ENCODE measurements at regions not wholly inside any gene's neighbourhood (a gene's known extent, or its start where the extent isn't known, plus 50 kb on each side); places are given as distances from the start of the nearest gene placed in this dataset.

- no peak for DNase-seq
- Mint-ChIP-seq H3K36me3 (no peaks in the 10 kb centered on the region), H3K27me3 (no peaks in the 10 kb centered on the region), H3K27ac (no peak overlapping the region), H3K4me3 (no peak overlapping the region), H3K4me1 (no peaks in the 10 kb centered on the region), H3K9me3 (peaks cover 1 to 11% (median 2%) of the 10 kb centered on the region in 5 donors)
- ChIA-PET CTCF (no interaction called here), POLR2A (no interaction called here)
- Histone ChIP-seq H3K27me3 (ENCODE audit: insufficient read depth, low read length, poor library complexity, severe bottlenecking) (no peaks in the 10 kb centered on the region), H3K4me1 (ENCODE audit: insufficient read depth, low read length) (no peaks in the 10 kb centered on the region), H3K27ac (ENCODE audit: low read depth, low read length) (no peak overlapping the region), H3K4me3 (ENCODE audit: low read length) (no peak overlapping the region), H3K36me3 (ENCODE audit: insufficient read depth, low read length) (no peaks in the 10 kb centered on the region), H3K9me3 (ENCODE audit: low read length) (no peaks in the 10 kb centered on the region)
Observed at GRCh38 chr17:71251276-71251675, 869.5 kb upstream of the SOX9 start.

GRCh38 chr17:71251951-71252350, 868.9 kb upstream of the SOX9 start:
- Mint-ChIP-seq H3K27ac (no peak overlapping the region), H3K27me3 (no peaks in the 10 kb centered on the region), H3K4me3 (no peak overlapping the region), H3K36me3 (no peaks in the 10 kb centered on the region), H3K9me3 (peaks cover 0 to 9% (median 3%) of the 10 kb centered on the region in 5 donors), H3K4me1 (no peaks in the 10 kb centered on the region)
- Histone ChIP-seq H3K27ac (ENCODE audit: low read depth, low read length) (no peak overlapping the region), H3K9me3 (ENCODE audit: low read length) (no peaks in the 10 kb centered on the region), H3K36me3 (ENCODE audit: insufficient read depth, low read length) (no peaks in the 10 kb centered on the region), H3K4me1 (ENCODE audit: insufficient read depth, low read length) (no peaks in the 10 kb centered on the region), H3K4me3 (ENCODE audit: low read length) (no peak overlapping the region), H3K27me3 (ENCODE audit: insufficient read depth, low read length, poor library complexity, severe bottlenecking) (no peaks in the 10 kb centered on the region)
- DNase-seq = no peak
- ChIA-PET CTCF (no interaction called here), POLR2A (no interaction called here)

DNA sequence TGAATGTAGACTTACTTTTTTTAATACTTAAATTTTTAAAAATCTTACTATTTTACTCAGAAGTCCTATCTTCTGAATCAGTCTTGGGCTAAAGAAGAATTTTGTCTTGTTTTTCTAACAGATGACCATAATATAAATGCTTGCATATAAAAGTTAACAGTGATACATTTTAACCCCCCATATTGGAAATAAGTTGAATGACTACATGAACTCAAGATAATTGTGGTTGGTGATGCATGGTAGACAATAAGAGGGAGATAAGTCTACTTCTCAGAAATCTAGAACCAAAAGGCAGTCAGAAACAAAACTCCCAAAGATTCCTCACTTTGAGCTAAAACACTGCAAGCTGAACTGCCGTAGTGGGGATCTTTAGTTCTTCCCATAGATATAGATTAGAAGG, 868.4 kb upstream of the SOX9 start:
- H3K4me3 Mint-ChIP-seq = no peak overlapping the region
- no peaks in the 10 kb centered on the region for H3K9me3 ChIP-seq (ENCODE audit: low read length)
- H3K36me3 Mint-ChIP-seq = no peaks in the 10 kb centered on the region
- H3K4me1 ChIP-seq (ENCODE audit: insufficient read depth, low read length) = no peaks in the 10 kb centered on the region
- ChIA-PET POLR2A (no interaction called here), CTCF (no interaction called here)
- H3K27ac ChIP-seq (ENCODE audit: low read depth, low read length) = no peak overlapping the region
- H3K4me1 Mint-ChIP-seq = no peaks in the 10 kb centered on the region
- no peaks in the 10 kb centered on the region for H3K36me3 ChIP-seq (ENCODE audit: insufficient read depth, low read length)
- no peak for DNase-seq
- no peak overlapping the region for H3K27ac Mint-ChIP-seq
- H3K9me3 Mint-ChIP-seq = peaks cover 1 to 7% (median 3%) of the 10 kb centered on the region in 5 donors
- H3K27me3 Mint-ChIP-seq = no peaks in the 10 kb centered on the region
- H3K27me3 ChIP-seq (ENCODE audit: insufficient read depth, low read length, poor library complexity, severe bottlenecking) = no peaks in the 10 kb centered on the region
- no peak overlapping the region for H3K4me3 ChIP-seq (ENCODE audit: low read length)

GRCh38 chr17:71257096-71257495, 863.7 kb upstream of the SOX9 start:
- Mint-ChIP-seq H3K4me3 (no peak overlapping the region), H3K9me3 (peaks cover 0 to 11% (median 7%) of the 10 kb centered on the region in 5 donors), H3K4me1 (no peaks in the 10 kb centered on the region), H3K27ac (no peak overlapping the region), H3K36me3 (no peaks in the 10 kb centered on the region), H3K27me3 (no peaks in the 10 kb centered on the region)
- H3K4me1 ChIP-seq (ENCODE audit: insufficient read depth, low read length) = no peaks in the 10 kb centered on the region
- no peak overlapping the region for H3K27ac ChIP-seq (ENCODE audit: low read depth, low read length)
- no peak overlapping the region for H3K4me3 ChIP-seq (ENCODE audit: low read length)
- DNase-seq = no peak
- H3K9me3 ChIP-seq (ENCODE audit: low read length) = no peaks in the 10 kb centered on the region
- POLR2A ChIA-PET = no interaction called here
- no peaks in the 10 kb centered on the region for H3K27me3 ChIP-seq (ENCODE audit: insufficient read depth, low read length, poor library complexity, severe bottlenecking)
- no peaks in the 10 kb centered on the region for H3K36me3 ChIP-seq (ENCODE audit: insufficient read depth, low read length)
- CTCF ChIA-PET = no interaction called here

GRCh38 chr17:71260366-71260940, 860.4 kb upstream of the SOX9 start:
- no peaks in the 10 kb centered on the region for H3K36me3 Mint-ChIP-seq
- H3K4me3 Mint-ChIP-seq = no peak overlapping the region
- Histone ChIP-seq H3K4me1 (ENCODE audit: insufficient read depth, low read length) (no peaks in the 10 kb centered on the region), H3K4me3 (ENCODE audit: low read length) (no peak overlapping the region), H3K9me3 (ENCODE audit: low read length) (no peaks in the 10 kb centered on the region), H3K27me3 (ENCODE audit: insufficient read depth, low read length, poor library complexity, severe bottlenecking) (no peaks in the 10 kb centered on the region), H3K36me3 (ENCODE audit: insufficient read depth, low read length) (no peaks in the 10 kb centered on the region), H3K27ac (ENCODE audit: low read depth, low read length) (no peak overlapping the region)
- ChIA-PET CTCF (no interaction called here), POLR2A (no interaction called here)
- no peaks in the 10 kb centered on the region for H3K4me1 Mint-ChIP-seq
- H3K27ac Mint-ChIP-seq = no peak overlapping the region
- H3K9me3 Mint-ChIP-seq = peaks cover 5 to 29% (median 12%) of the 10 kb centered on the region in 5 donors
- DNase-seq = no peak
- H3K27me3 Mint-ChIP-seq = no peaks in the 10 kb centered on the region

- H3K36me3 ChIP-seq (ENCODE audit: insufficient read depth, low read length) = no peaks in the 10 kb centered on the region
- Mint-ChIP-seq H3K36me3 (no peaks in the 10 kb centered on the region), H3K27me3 (no peaks in the 10 kb centered on the region), H3K4me3 (no peak overlapping the region), H3K4me1 (no peaks in the 10 kb centered on the region), H3K27ac (no peak overlapping the region), H3K9me3 (peaks cover 13 to 48% (median 20%) of the 10 kb centered on the region in 5 donors)
- H3K9me3 ChIP-seq (ENCODE audit: low read length) = peaks cover 7% of the 10 kb centered on the region
- no peak for DNase-seq
- no peak overlapping the region for H3K27ac ChIP-seq (ENCODE audit: low read depth, low read length)
- POLR2A ChIA-PET = no interaction called here
- no peaks in the 10 kb centered on the region for H3K4me1 ChIP-seq (ENCODE audit: insufficient read depth, low read length)
- CTCF ChIA-PET = no interaction called here
- no peaks in the 10 kb centered on the region for H3K27me3 ChIP-seq (ENCODE audit: insufficient read depth, low read length, poor library complexity, severe bottlenecking)
- H3K4me3 ChIP-seq (ENCODE audit: low read length) = no peak overlapping the region
Observed at GRCh38 chr17:71262586-71262985, 858.2 kb upstream of the SOX9 start.

- no peak overlapping the region for H3K27ac Mint-ChIP-seq
- H3K27ac ChIP-seq (ENCODE audit: low read depth, low read length) = no peak overlapping the region
- no peaks in the 10 kb centered on the region for H3K4me1 Mint-ChIP-seq
- H3K9me3 ChIP-seq (ENCODE audit: low read length) = peaks cover 7% of the 10 kb centered on the region
- no peaks in the 10 kb centered on the region for H3K36me3 ChIP-seq (ENCODE audit: insufficient read depth, low read length)
- H3K9me3 Mint-ChIP-seq = peaks cover 15 to 53% (median 19%) of the 10 kb centered on the region in 5 donors
- ChIA-PET CTCF (no interaction called here), POLR2A (no interaction called here)
- H3K4me3 Mint-ChIP-seq = no peak overlapping the region
- no peak for DNase-seq
- no peaks in the 10 kb centered on the region for H3K4me1 ChIP-seq (ENCODE audit: insufficient read depth, low read length)
- H3K27me3 ChIP-seq (ENCODE audit: insufficient read depth, low read length, poor library complexity, severe bottlenecking) = no peaks in the 10 kb centered on the region
- H3K4me3 ChIP-seq (ENCODE audit: low read length) = no peak overlapping the region
- no peaks in the 10 kb centered on the region for H3K36me3 Mint-ChIP-seq
- no peaks in the 10 kb centered on the region for H3K27me3 Mint-ChIP-seq
Observed at GRCh38 chr17:71267668-71268067, 853.2 kb upstream of the SOX9 start.

GRCh38 chr17:71269201-71269600, 851.6 kb upstream of the SOX9 start:
- Histone ChIP-seq H3K36me3 (ENCODE audit: insufficient read depth, low read length) (no peaks in the 10 kb centered on the region), H3K4me3 (ENCODE audit: low read length) (no peak overlapping the region), H3K4me1 (ENCODE audit: insufficient read depth, low read length) (no peaks in the 10 kb centered on the region), H3K27ac (ENCODE audit: low read depth, low read length) (no peak overlapping the region), H3K27me3 (ENCODE audit: insufficient read depth, low read length, poor library complexity, severe bottlenecking) (no peaks in the 10 kb centered on the region), H3K9me3 (ENCODE audit: low read length) (peaks cover 7% of the 10 kb centered on the region)
- no peaks in the 10 kb centered on the region for H3K36me3 Mint-ChIP-seq
- H3K9me3 Mint-ChIP-seq = peaks cover 11 to 48% (median 16%) of the 10 kb centered on the region in 5 donors
- ChIA-PET POLR2A (no interaction called here), CTCF (no interaction called here)
- DNase-seq = no peak
- H3K27me3 Mint-ChIP-seq = no peaks in the 10 kb centered on the region
- no peaks in the 10 kb centered on the region for H3K4me1 Mint-ChIP-seq
- no peak overlapping the region for H3K27ac Mint-ChIP-seq
- no peak overlapping the region for H3K4me3 Mint-ChIP-seq

- Mint-ChIP-seq H3K4me1 (no peaks in the 10 kb centered on the region), H3K36me3 (no peaks in the 10 kb centered on the region), H3K4me3 (no peak overlapping the region), H3K9me3 (peaks cover 0 to 31% (median 5%) of the 10 kb centered on the region in 5 donors), H3K27me3 (no peaks in the 10 kb centered on the region), H3K27ac (no peak overlapping the region)
- no peaks in the 10 kb centered on the region for H3K9me3 ChIP-seq (ENCODE audit: low read length)
- H3K27ac ChIP-seq (ENCODE audit: low read depth, low read length) = no peak overlapping the region
- no peaks in the 10 kb centered on the region for H3K4me1 ChIP-seq (ENCODE audit: insufficient read depth, low read length)
- H3K4me3 ChIP-seq (ENCODE audit: low read length) = no peak overlapping the region
- ChIA-PET POLR2A (no interaction called here), CTCF (no interaction called here)
- no peaks in the 10 kb centered on the region for H3K27me3 ChIP-seq (ENCODE audit: insufficient read depth, low read length, poor library complexity, severe bottlenecking)
- DNase-seq = no peak
- H3K36me3 ChIP-seq (ENCODE audit: insufficient read depth, low read length) = no peaks in the 10 kb centered on the region
Observed at GRCh38 chr17:71273441-71273840, 847.4 kb upstream of the SOX9 start.

Measured in CD8-positive, alpha-beta memory T cell (primary cell).